GM12865 (cell line): ENCODE measurements at regions not wholly inside any gene's neighbourhood (a gene's known extent, or its start where the extent isn't known, plus 50 kb on each side); places are given as distances from the start of the nearest gene placed in this dataset.

Experiments
- DNase-seq: peaks from one replicate; pipeline ENCODE4 v3.0.0; 2010; ENCODE audit warnings: low read depth
- H3K4me3 ChIP-seq: 2 replicates; pipeline ENCODE4 v1.5.1; 2011; ENCODE audit warnings: mild to moderate bottlenecking, low read depth, low read length, control low read depth
- CTCF ChIP-seq: IDR thresholded peaks from 2 replicates; pipeline ENCODE4 v1.5.1; 2011; ENCODE audit warnings: low read length, control low read depth, low read depth, inconsistent platforms; ENCODE audit not compliant: insufficient read depth; ENCODE audit errors: missing control alignments

GRCh38 chr12:75565795-75566194, 54.4 kb upstream of the KRR1 start:
- no peak overlapping the region for H3K4me3 ChIP-seq
- no peak for TF ChIP-seq CTCF
- DNase-seq: no peak

- no peak for TF ChIP-seq CTCF
- no peak for DNase-seq
- H3K4me3 ChIP-seq: no peak overlapping the region
These were observed 53.4 kb upstream of the KRR1 start for GRCh38 chr12:75564852-75565251.

- no peak overlapping the region for H3K4me3 ChIP-seq
These were observed 53.0 kb upstream of the KRR1 start for GRCh38 chr12:75564398-75564797.

GRCh38 chr12:75563351-75563750, 51.9 kb upstream of the KRR1 start:
- no peak for TF ChIP-seq CTCF
- no peak for DNase-seq
- no peak overlapping the region for H3K4me3 ChIP-seq

More at GRCh38 chr12:75564398-75564797, 53.0 kb upstream of the KRR1 start:
- no peak for TF ChIP-seq CTCF
- DNase-seq: no peak

GRCh38 chr12:75561921-75562320, 50.5 kb upstream of the KRR1 start:
- TF ChIP-seq CTCF: no peak

More at GRCh38 chr12:75561921-75562320, 50.5 kb upstream of the KRR1 start:
- DNase-seq: no peak
- H3K4me3 ChIP-seq: no peak overlapping the region
